Suprapubic skin (tissue), 4 donors: ENCODE measurements at regions not wholly inside any gene's neighbourhood (a gene's known extent, or its start where the extent isn't known, plus 50 kb on each side); places are given as distances from the start of the nearest gene placed in this dataset.

Experiments used
- EP300 ChIP-seq: sonication (generic); formaldehyde crosslinking; IDR thresholded peaks from one replicate; pipeline ENCODE4 v1.6.1; 2017; ENCODE audit warnings: antibody characterized with exemption
- POLR2A ChIP-seq, 2 donors: fragments of 450-650 bp; IDR thresholded peaks; one replicate each; pipeline ENCODE4 v1.6.1; 2017; ENCODE audit warnings: antibody characterized with exemption in 2 of 2, mild to moderate bottlenecking in 2 of 2, moderate library complexity in 2 of 2
- POLR2AphosphoS5 ChIP-seq, 3 donors: sonication (generic); formaldehyde crosslinking; IDR thresholded peaks; one replicate each; pipeline ENCODE4 v1.6.1; 2017; ENCODE audit warnings: antibody characterized with exemption in 3 of 3
- TF ChIP-seq, protein P1 (sequence below), 2 donors: fragments of 200-600 bp in 1 of 2; fragments of 450-650 bp in 1 of 2; sonication (generic) in 1 of 2; IDR thresholded peaks; one replicate each; pipeline ENCODE4 v1.5.1; 2016 to 2019; ENCODE audit warnings: antibody characterized with exemption in 2 of 2, mild to moderate bottlenecking in 1 of 2, moderate library complexity in 1 of 2

DNA sequence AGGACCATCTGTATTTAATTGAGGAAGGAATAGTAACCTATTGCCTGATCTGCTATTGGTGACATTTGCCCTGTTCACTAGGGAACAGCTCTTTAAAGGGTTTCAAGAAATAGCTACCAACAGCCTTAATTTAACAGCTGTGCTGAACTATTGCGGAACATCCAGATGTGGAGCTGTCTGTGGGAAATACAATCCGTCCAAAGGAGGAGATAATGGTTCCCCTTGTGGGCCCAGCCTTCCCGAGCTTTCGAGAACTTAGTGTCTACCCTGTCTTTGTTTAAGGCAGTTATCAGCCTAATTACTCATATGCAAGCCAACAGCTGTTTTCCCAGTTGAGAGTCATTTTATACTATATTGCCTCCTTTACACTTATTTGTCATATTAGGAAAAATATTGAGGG, 398.6 kb downstream of the WDR72 start:
- TF ChIP-seq, protein P1, sequence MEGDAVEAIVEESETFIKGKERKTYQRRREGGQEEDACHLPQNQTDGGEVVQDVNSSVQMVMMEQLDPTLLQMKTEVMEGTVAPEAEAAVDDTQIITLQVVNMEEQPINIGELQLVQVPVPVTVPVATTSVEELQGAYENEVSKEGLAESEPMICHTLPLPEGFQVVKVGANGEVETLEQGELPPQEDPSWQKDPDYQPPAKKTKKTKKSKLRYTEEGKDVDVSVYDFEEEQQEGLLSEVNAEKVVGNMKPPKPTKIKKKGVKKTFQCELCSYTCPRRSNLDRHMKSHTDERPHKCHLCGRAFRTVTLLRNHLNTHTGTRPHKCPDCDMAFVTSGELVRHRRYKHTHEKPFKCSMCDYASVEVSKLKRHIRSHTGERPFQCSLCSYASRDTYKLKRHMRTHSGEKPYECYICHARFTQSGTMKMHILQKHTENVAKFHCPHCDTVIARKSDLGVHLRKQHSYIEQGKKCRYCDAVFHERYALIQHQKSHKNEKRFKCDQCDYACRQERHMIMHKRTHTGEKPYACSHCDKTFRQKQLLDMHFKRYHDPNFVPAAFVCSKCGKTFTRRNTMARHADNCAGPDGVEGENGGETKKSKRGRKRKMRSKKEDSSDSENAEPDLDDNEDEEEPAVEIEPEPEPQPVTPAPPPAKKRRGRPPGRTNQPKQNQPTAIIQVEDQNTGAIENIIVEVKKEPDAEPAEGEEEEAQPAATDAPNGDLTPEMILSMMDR (IDR thresholded peaks at IDR 0.05) = no peak
- TF ChIP-seq POLR2AphosphoS5 (IDR thresholded peaks at IDR 0.05) (no peak), POLR2A (IDR thresholded peaks at IDR 0.05) (no peak), EP300 (no peak)
